C4-2B (cell line): ENCODE measurements at regions not wholly inside any gene's neighbourhood (a gene's known extent, or its start where the extent isn't known, plus 50 kb on each side); places are given as distances from the start of the nearest gene placed in this dataset.

Source experiments
- H3K27ac ChIP-seq: fragments of 450-650 bp; 2 replicates; pipeline ENCODE4 v1.5.1; 2017
- CTCF ChIP-seq: fragments of 450-650 bp; conservative IDR thresholded peaks from 2 replicates; pipeline ENCODE4 v1.5.1; 2017; ENCODE audit warnings: mild to moderate bottlenecking
- ZFX ChIP-seq: fragments of 450-650 bp; IDR thresholded peaks from 2 replicates; pipeline ENCODE4 v1.6.1; 2017

DNA sequence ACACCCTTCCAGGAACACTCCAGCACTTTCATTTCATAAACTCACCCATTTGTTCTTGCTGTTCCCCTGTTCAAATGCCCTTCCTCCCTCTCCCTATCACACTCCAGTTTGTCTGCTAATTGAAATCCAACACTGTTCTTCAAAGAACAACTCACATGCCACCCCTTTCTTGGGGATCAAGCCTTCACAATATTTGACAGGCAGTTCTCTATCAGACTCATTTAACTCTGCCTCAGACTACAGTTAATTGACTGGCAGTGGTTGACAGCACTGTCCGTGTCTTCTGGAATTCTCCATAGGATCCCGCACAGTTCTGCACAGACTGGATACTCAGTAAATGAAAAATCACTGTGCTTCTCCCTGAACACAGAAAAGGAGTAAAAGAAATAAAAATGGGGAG lies 87.8 kb downstream of the PMP22 start:
- TF ChIP-seq ZFX (no peak), CTCF (no peak)
- H3K27ac ChIP-seq: no peak overlapping the region

DNA sequence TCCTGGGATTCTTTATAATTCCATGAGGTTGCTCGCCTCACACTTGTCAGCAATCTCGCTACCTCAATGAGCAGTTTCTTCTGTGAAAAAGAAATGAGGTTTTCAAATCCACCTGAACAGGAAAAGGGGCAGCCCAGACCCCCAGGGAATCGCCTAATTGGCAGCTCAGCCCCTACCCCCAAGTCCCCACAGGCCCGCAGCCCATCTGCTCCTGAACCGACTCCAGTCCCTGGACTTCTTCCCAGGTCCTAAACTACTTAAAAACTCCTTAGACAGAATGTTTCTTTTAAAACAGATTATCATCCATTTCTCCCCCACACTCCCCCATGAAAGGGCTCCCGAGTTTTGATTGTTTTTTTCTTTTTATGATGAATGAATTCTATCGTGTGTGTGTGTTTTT lies 89.8 kb downstream of the PMP22 start:
- no peak for TF ChIP-seq ZFX
- no peak for TF ChIP-seq CTCF
- no peak overlapping the region for H3K27ac ChIP-seq

- TF ChIP-seq CTCF (peak; percentile 90), ZFX (no peak)
- H3K27ac ChIP-seq: no peak overlapping the region
Observed at GRCh38 chr17:15171167-15172047, 93.7 kb downstream of the PMP22 start.

DNA sequence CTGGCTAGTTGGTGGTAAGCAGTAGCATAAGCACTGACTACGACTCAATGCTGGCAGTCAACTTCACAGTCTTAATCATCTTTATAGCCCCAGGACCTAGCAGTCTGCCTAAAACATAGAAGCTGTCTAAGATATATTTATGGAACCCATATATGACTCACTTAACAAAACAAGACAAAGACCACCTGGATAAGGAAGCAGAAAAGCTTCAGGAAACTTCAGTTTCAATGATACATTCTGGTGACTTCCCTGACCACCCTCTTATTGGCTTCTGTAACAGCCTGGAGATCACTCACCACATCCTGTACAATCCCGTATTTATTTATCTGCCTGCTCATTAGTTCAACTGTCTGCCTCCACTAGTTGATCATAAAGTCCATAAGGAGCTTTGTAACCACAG lies 95.5 kb downstream of the PMP22 start:
- no peak overlapping the region for H3K27ac ChIP-seq
- no peak for TF ChIP-seq CTCF
- no peak for TF ChIP-seq ZFX

DNA sequence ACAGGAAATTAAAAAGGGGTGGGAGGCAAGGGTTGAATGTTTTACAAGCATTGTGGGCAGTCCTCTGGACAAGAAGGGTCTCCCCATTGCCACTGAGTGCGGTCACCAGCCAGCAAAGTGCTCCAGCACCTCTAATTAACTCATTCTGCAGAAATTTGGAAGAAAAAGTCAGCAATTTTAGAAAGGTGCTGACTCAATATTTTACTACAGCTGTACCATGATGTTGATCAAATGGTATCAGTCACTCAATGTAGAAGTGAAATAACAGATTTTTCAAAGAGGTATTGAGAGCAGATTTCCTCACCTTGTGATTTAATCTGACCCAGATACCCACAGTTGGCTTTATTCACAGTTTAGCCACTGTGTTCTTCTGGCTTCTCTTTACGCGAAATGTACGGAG lies 96.7 kb downstream of the PMP22 start:
- H3K27ac ChIP-seq: no peak overlapping the region
- TF ChIP-seq ZFX: no peak
- TF ChIP-seq CTCF: no peak

DNA sequence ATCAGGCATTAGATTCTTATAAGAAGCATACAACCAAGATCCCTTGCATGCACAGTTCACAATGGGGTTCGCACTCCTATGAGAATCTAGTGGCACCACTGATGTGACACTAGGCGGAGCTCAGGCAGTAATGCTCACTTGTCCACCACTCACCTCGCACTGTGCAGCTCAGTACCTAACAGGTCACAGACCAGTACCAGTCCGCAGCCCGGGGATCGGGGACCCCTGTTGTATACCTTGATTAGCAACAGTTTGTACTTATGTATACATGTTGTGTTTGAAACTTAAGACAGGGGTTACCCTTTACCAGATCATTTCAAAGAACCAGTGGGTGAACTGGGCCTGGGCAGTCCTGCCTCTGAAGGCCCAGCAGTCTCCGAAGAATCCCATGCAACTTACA lies 103.7 kb downstream of the PMP22 start:
- TF ChIP-seq CTCF (no peak), ZFX (no peak)
- H3K27ac ChIP-seq: no peak overlapping the region

DNA sequence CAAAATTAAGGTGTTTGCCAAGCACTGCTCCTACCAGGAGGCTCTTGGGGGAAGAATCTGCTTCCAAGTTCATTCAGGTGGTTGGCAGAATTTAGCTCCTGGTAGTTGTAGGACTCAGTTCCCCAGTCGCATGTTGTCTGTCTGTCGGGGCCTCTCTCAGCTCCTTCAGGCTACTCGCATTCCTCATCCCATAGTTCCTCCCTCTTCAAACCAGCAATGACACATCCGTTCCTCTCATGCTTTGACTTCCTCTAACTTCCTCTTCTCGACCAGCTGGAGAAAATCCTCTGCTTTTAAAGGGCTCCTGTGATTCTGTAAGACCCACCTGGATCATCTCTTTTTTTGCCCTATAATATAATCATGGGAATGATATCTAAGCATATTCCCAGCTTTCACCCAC lies 108.1 kb downstream of the PMP22 start:
- H3K27ac ChIP-seq: no peak overlapping the region
- TF ChIP-seq CTCF (no peak), ZFX (no peak)
